H1 (cell line): ENCODE measurements at regions not wholly inside any gene's neighbourhood (a gene's known extent, or its start where the extent isn't known, plus 50 kb on each side); places are given as distances from the start of the nearest gene placed in this dataset.

Experiments used
- USF2 ChIP-seq: IDR thresholded peaks from 2 replicates; pipeline ENCODE4 v1.6.1; 2011; ENCODE audit warnings: low read length, improper control_type of control experiment

GRCh38 chr6:169046483-169047192, 207.0 kb downstream of the THBS2 start (continued):
- TF ChIP-seq USF2: no peak
